ENCODE measurements at regions not wholly inside any gene's neighbourhood (a gene's known extent, or its start where the extent isn't known, plus 50 kb on each side); places are given as distances from the start of the nearest gene placed in this dataset.

- TF ChIP-seq CTCF (IDR thresholded peaks at IDR 0.05; ENCODE audit: poor library complexity) (no peak), EZH2phosphoT487 (IDR thresholded peaks at IDR 0.05; ENCODE audit: low read depth, severe bottlenecking, unreplicated experiment) (no peak)
Observed at GRCh38 chr2:217013926-217014325, 154.1 kb upstream of the TNP1 start.
